22Rv1 (cell line): ENCODE measurements at regions not wholly inside any gene's neighbourhood (a gene's known extent, or its start where the extent isn't known, plus 50 kb on each side); places are given as distances from the start of the nearest gene placed in this dataset.

ENCODE experiments used
- H3K27ac ChIP-seq: fragments of 450-650 bp; 2 replicates; pipeline ENCODE4 v1.5.1; 2017
- CTCF ChIP-seq: fragments of 450-650 bp; IDR thresholded peaks from 2 replicates; pipeline ENCODE4 v1.5.1; 2017; ENCODE audit warnings: mild to moderate bottlenecking
- ZFX ChIP-seq: fragments of 450-650 bp; IDR thresholded peaks from 2 replicates; pipeline ENCODE4 v1.6.1; 2017; ENCODE audit warnings: antibody characterized with exemption, borderline replicate concordance

DNA sequence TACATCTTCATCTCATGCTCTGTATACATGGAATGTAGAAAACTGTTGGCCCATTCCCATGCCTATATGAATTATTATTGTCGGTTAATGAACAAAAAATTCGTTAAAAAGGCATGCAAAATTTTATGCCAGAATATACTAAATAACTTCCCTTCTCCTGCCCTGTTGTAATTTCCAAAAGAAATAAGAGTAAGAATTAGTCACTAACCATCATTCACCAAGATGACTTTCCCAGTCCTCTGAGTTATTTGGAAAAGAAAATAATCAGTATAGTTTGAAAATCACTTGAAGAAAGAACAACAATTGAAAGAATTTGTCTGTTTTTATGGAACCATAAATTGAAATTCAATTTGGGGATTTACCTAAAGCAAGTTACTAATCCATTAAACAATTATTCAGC lies 1149.1 kb upstream of the RAG2 start:
- no peak overlapping the region for H3K27ac ChIP-seq
- TF ChIP-seq CTCF (no peak), ZFX (no peak)

DNA sequence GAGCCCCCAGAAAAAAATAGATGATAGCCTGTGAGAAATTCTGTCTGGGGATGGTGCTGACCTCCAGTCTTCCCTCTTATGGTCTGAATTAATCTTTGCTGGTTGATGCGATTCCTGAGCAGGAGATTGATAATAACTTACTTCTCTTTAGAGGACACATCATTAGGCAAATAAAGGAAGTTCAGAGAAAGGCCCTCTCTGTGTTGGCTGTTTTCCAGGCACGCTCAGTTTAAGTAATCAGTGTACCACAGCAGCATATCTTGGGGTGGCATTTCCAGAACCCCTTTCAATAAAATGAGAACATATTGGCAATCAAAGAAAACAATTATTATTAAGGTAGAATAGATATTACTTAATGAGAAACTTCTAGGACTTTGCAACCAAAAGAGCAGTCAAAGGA lies 1129.3 kb upstream of the RAG2 start:
- TF ChIP-seq CTCF = no peak
- no peak overlapping the region for H3K27ac ChIP-seq

DNA sequence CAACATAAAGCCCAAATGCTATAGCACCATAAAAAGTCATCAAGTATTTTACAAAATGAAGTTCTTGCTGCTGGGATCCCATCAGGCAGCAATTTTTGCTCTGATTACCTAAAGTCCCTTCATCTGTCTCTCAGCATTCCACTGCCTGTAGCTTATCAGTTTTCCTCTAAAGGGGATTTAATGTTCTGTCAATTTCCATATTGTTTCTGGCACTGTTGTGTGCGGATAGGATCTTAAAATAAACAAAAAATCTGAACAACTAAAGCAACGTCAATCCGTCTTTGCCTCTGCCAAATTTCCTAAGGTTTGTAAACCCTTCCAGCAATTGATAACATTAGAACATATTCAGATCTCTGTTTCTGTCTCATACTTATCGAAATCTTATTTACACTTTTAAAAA lies 1126.3 kb upstream of the RAG2 start:
- TF ChIP-seq ZFX (no peak), CTCF (no peak)
- H3K27ac ChIP-seq = no peak overlapping the region

DNA sequence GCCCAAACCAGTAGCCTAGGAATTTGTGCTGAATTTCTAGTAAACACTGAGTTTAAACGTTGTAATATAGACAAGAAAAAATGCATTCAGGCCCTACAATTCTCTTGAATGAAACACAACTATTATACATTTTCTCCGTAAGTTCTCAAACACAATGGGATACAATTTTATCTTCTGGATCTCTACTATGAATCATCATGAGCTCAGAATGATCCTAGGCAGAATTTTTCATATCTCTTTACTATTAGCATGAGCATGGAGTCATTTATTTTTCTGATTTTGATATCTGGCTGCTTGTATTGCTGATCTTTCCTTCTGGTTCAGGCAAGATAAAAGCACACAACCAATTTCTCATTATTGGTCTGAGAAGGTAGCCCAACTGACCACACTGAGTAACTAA lies 1123.4 kb upstream of the RAG2 start:
- TF ChIP-seq ZFX = no peak
- TF ChIP-seq CTCF = no peak
- no peak overlapping the region for H3K27ac ChIP-seq

DNA sequence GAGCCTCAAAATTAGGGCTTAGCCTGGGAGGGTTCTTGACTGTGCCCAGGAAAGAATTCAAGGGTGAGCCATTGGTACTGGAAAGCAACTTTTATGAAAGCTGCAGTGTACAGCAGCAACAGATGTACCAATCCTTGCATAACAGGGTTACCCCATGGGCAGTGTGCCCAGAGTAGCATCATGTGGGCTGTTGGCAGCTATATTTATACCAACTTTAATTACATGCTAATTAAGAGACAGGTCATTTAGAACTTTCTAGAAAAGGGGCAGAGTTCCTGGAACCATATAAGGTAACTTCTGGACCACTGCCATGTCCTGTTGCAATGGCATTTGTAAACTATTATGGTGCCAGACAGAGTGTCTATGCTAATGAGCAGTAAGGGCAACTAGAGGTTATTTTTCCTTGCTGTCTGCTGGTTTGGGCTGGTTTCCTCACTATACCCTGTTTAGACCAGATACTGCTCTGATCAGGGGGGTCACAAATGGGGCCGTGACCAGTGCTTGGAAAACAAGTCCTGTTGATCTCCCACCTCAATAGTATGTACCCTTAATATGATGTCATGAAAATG lies 1120.5 kb upstream of the RAG2 start:
- no peak for TF ChIP-seq CTCF
- no peak for TF ChIP-seq ZFX
- H3K27ac ChIP-seq = no peak overlapping the region

DNA sequence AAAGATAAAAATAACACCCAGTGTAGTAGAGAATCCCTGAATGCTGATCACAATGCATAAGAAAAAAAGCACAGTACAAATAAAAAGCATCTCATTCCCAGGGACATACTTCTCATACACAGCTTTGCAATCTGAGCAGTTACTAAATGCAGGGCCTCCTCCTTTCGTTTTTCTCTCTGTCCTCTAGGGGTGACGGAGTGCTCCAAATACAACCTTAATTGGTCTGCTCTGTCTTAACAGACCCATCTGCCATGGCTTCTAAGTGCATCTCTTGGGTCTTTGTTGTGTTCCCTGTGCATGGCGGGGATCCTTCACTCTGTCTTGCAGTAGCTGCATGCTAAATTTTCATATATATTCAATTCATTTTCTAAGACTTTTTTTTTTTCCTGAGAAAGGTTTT lies 1114.2 kb upstream of the RAG2 start:
- TF ChIP-seq CTCF (peak; percentile 33), ZFX (no peak)
- H3K27ac ChIP-seq = no peak overlapping the region

GRCh38 chr11:37710031-37710430 lies 1112.0 kb upstream of the RAG2 start:
- TF ChIP-seq ZFX (no peak), CTCF (no peak)
- no peak overlapping the region for H3K27ac ChIP-seq
